Calu3 (cell line): ENCODE measurements at regions not wholly inside any gene's neighbourhood (a gene's known extent, or its start where the extent isn't known, plus 50 kb on each side); places are given as distances from the start of the nearest gene placed in this dataset.

Experiments
- BruUV-seq: library from RNA; stranded (reverse); fragments of 400-500 nt; replicated peaks from 2 replicates; lab custom pipeline; 2021; lab: Mats Ljungman, UMichigan
- CTCF ChIA-PET: fragments of 300-600 bp; sonication (Branson Sonifier 250); formaldehyde crosslinking; loops from one replicate; lab custom pipeline; 2022; ENCODE audit warnings: antibody characterized with exemption; lab: Charles Lee
- DNase-seq: peaks from one replicate; pipeline ENCODE4 v3.0.0; 2022
- H3K27ac Mint-ChIP-seq: one replicate; pipeline ENCODE4 v1.8.0; 2022; ENCODE audit warnings: mixed read lengths; ENCODE audit not compliant: unreplicated experiment
- H3K27me3 Mint-ChIP-seq: one replicate; pipeline ENCODE4 v1.8.0; 2022; ENCODE audit warnings: mixed read lengths; ENCODE audit not compliant: unreplicated experiment
- H3K36me3 Mint-ChIP-seq: one replicate; pipeline ENCODE4 v1.8.0; 2022; ENCODE audit warnings: mild to moderate bottlenecking, moderate library complexity, mixed read lengths; ENCODE audit not compliant: insufficient read depth, unreplicated experiment
- H3K4me1 Mint-ChIP-seq: one replicate; pipeline ENCODE4 v1.8.0; 2022; ENCODE audit warnings: mild to moderate bottlenecking, low read depth, mixed read lengths; ENCODE audit not compliant: unreplicated experiment
- H3K4me3 Mint-ChIP-seq: one replicate; pipeline ENCODE4 v1.8.0; 2022; ENCODE audit warnings: mild to moderate bottlenecking, low read depth, moderate library complexity, mixed read lengths; ENCODE audit not compliant: unreplicated experiment
- H3K9me3 Mint-ChIP-seq: one replicate; pipeline ENCODE4 v1.8.0; 2022; ENCODE audit warnings: low read depth, mixed read lengths; ENCODE audit not compliant: unreplicated experiment
- CTCF ChIP-seq: fragments of 200-600 bp; IDR thresholded peaks from one replicate; pipeline ENCODE4 v1.8.0; 2022; ENCODE audit warnings: antibody characterized with exemption; ENCODE audit not compliant: unreplicated experiment
- intact Hi-C: fragments of 100-400 bp; cut with micrococcal nuclease; formaldehyde crosslinking; loops from one replicate; pipeline ENCODE4 v1.10.0; 2022; ENCODE audit not compliant: unreplicated experiment

GRCh38 chr4:81375745-81376144 is 96.0 kb downstream of the RASGEF1B start:
- CTCF ChIA-PET: no interaction called here

GRCh38 chr4:81369886-81370285 is 101.8 kb downstream of the RASGEF1B start:
- DNase-seq: no peak
- no peaks in the 10 kb centered on the region for H3K9me3 Mint-ChIP-seq
- intact Hi-C loops: no loop called here
- no peak overlapping the region for H3K4me3 Mint-ChIP-seq
- no peak for TF ChIP-seq CTCF
- no peaks in the 10 kb centered on the region for H3K36me3 Mint-ChIP-seq
- BruUV-seq: no TSS peak
- no peaks in the 10 kb centered on the region for H3K27me3 Mint-ChIP-seq
- H3K4me1 Mint-ChIP-seq: no peaks in the 10 kb centered on the region
- no peak overlapping the region for H3K27ac Mint-ChIP-seq
- CTCF ChIA-PET: interaction anchor here (0.6 to 1.1 kb wide), 3 partner anchors 18 to 286 kb away, joined by 3 to 6 read pairs (median 3); no protein-coding TSS in a partner anchor

More at GRCh38 chr4:81375745-81376144, 96.0 kb downstream of the RASGEF1B start:
- no peak for TF ChIP-seq CTCF
- no peaks in the 10 kb centered on the region for H3K9me3 Mint-ChIP-seq
- no peaks in the 10 kb centered on the region for H3K27me3 Mint-ChIP-seq
- H3K4me3 Mint-ChIP-seq: no peak overlapping the region
- H3K36me3 Mint-ChIP-seq: no peaks in the 10 kb centered on the region
- intact Hi-C loops: no loop called here
- no peak overlapping the region for H3K27ac Mint-ChIP-seq
- DNase-seq: no peak
- BruUV-seq: no TSS peak
- H3K4me1 Mint-ChIP-seq: no peaks in the 10 kb centered on the region

GRCh38 chr4:81366779-81367178 is 104.9 kb downstream of the RASGEF1B start:
- Mint-ChIP-seq H3K27ac (no peak overlapping the region), H3K9me3 (no peaks in the 10 kb centered on the region), H3K4me1 (no peaks in the 10 kb centered on the region), H3K36me3 (no peaks in the 10 kb centered on the region), H3K4me3 (no peak overlapping the region), H3K27me3 (no peaks in the 10 kb centered on the region)
- BruUV-seq: no TSS peak
- TF ChIP-seq CTCF: no peak
- CTCF ChIA-PET: no interaction called here
- intact Hi-C loops: no loop called here
- no peak for DNase-seq

GRCh38 chr4:81360737-81361136 is 111.0 kb downstream of the RASGEF1B start:
- Mint-ChIP-seq H3K4me3 (no peak overlapping the region), H3K4me1 (peaks cover 8% of the 10 kb centered on the region), H3K27me3 (no peaks in the 10 kb centered on the region), H3K27ac (no peak overlapping the region), H3K9me3 (no peaks in the 10 kb centered on the region), H3K36me3 (no peaks in the 10 kb centered on the region)
- CTCF ChIA-PET: no interaction called here
- no peak for TF ChIP-seq CTCF
- intact Hi-C loops: no loop called here
- DNase-seq: no peak
- no TSS peak for BruUV-seq
